ENCODE measurements at regions not wholly inside any gene's neighbourhood (a gene's known extent, or its start where the extent isn't known, plus 50 kb on each side); places are given as distances from the start of the nearest gene placed in this dataset.

DNA sequence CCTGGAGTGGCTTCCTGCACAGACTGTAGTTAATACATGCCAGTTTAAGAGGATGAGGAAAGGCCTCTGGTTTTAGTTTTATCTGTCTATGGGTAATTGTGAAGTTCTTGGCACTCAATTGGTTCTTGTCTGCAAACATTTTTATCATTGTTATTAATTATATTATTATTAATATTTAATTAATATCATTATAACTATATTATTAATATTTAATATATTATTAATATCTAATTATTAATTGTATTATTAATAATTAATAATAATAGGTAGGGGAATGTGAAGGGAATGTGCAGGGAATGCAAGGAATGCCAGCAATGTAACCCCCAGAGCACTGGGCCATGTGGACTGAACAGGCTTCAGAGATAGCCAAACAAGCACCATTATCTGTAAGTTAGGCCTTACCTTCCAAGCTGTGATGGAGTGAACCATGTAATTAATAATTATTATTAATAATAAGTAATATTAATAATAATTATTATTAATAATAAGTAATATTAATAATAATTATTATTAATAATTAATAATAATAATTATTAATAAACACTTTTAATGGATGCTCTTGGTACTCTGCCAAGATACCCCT lies 79.8 kb upstream of the NMNAT3 start:
- TF ChIP-seq, protein P1, sequence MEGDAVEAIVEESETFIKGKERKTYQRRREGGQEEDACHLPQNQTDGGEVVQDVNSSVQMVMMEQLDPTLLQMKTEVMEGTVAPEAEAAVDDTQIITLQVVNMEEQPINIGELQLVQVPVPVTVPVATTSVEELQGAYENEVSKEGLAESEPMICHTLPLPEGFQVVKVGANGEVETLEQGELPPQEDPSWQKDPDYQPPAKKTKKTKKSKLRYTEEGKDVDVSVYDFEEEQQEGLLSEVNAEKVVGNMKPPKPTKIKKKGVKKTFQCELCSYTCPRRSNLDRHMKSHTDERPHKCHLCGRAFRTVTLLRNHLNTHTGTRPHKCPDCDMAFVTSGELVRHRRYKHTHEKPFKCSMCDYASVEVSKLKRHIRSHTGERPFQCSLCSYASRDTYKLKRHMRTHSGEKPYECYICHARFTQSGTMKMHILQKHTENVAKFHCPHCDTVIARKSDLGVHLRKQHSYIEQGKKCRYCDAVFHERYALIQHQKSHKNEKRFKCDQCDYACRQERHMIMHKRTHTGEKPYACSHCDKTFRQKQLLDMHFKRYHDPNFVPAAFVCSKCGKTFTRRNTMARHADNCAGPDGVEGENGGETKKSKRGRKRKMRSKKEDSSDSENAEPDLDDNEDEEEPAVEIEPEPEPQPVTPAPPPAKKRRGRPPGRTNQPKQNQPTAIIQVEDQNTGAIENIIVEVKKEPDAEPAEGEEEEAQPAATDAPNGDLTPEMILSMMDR (IDR thresholded peaks at IDR 0.05) = no peak
- TF ChIP-seq POLR2A (IDR thresholded peaks at IDR 0.05) (no peak), EP300 (IDR thresholded peaks at IDR 0.05; ENCODE audit: low read depth) (no peak)
